SK-N-SH treated with all-trans-retinoic acid at 6 μM for 48 hours (cell line): ENCODE measurements at regions not wholly inside any gene's neighbourhood (a gene's known extent, or its start where the extent isn't known, plus 50 kb on each side); places are given as distances from the start of the nearest gene placed in this dataset.

Experiments
- ATAC-seq: fragments of 200-7000 bp; cut with Tn5 transposase; 3 replicates; pipeline ENCODE4 v1.9.1; 2020; ENCODE audit warnings: mild to moderate bottlenecking, moderate library complexity
- ARNTL ChIP-seq: fragments of 450-650 bp; formaldehyde crosslinking; IDR thresholded peaks from 2 replicates; pipeline ENCODE4 v1.5.0; 2020; ENCODE audit warnings: low read depth, mild to moderate bottlenecking, moderate library complexity, borderline replicate concordance
- BACH2 ChIP-seq: fragments of 250-450 bp; sonication (Bioruptor Pico); IDR thresholded peaks from 2 replicates; pipeline ENCODE4 v1.9.0; 2021; ENCODE audit warnings: mild to moderate bottlenecking, borderline replicate concordance
- CSDC2 ChIP-seq: fragments of 250-450 bp; sonication (Bioruptor Pico); IDR thresholded peaks from 2 replicates; pipeline ENCODE4 v1.5.0; 2020; ENCODE audit warnings: mild to moderate bottlenecking, moderate library complexity
- ESRRG ChIP-seq: fragments of 250-450 bp; sonication (Bioruptor Pico); IDR thresholded peaks from 2 replicates; pipeline ENCODE4 v1.6.1; 2021; ENCODE audit warnings: mild to moderate bottlenecking
- GLIS3 ChIP-seq: fragments of 250-450 bp; sonication (Bioruptor Pico); IDR thresholded peaks from 2 replicates; pipeline ENCODE4 v1.5.0; 2020; ENCODE audit warnings: mild to moderate bottlenecking, moderate library complexity
- ISL1 ChIP-seq: fragments of 250-450 bp; sonication (Bioruptor Pico); IDR thresholded peaks from 2 replicates; pipeline ENCODE4 v2.1.2; 2022; ENCODE audit warnings: mild to moderate bottlenecking, moderate library complexity
- OSR1 ChIP-seq: fragments of 250-450 bp; sonication (Bioruptor Pico); IDR thresholded peaks from 2 replicates; pipeline ENCODE4 v1.8.0; 2022; ENCODE audit warnings: moderate library complexity, mild to moderate bottlenecking, inconsistent platforms
- RARB ChIP-seq: fragments of 250-450 bp; sonication (Bioruptor Pico); IDR thresholded peaks from 2 replicates; pipeline ENCODE4 v1.8.0; 2021; ENCODE audit warnings: mild to moderate bottlenecking, moderate library complexity
- TCF4 ChIP-seq: fragments of 250-450 bp; sonication (Bioruptor Pico); IDR thresholded peaks from 2 replicates; pipeline ENCODE4 v1.8.0; 2021; ENCODE audit warnings: mild to moderate bottlenecking, moderate library complexity, borderline replicate concordance
- ZC3H10 ChIP-seq: fragments of 250-450 bp; sonication (Bioruptor Pico); IDR thresholded peaks from 2 replicates; pipeline ENCODE4 v1.5.1; 2021; ENCODE audit warnings: mild to moderate bottlenecking, moderate library complexity
- ZFP3 ChIP-seq: fragments of 250-450 bp; sonication (Bioruptor Pico); IDR thresholded peaks from 2 replicates; pipeline ENCODE4 v1.5.0; 2020; ENCODE audit warnings: mild to moderate bottlenecking, moderate library complexity
- ZFP30 ChIP-seq: fragments of 450-650 bp; formaldehyde crosslinking; IDR thresholded peaks from 2 replicates; pipeline ENCODE4 v1.5.0; 2022; ENCODE audit warnings: mild to moderate bottlenecking, moderate library complexity
- ZNF70 ChIP-seq: fragments of 450-650 bp; formaldehyde crosslinking; IDR thresholded peaks from 2 replicates; pipeline ENCODE4 v1.5.0; 2020; ENCODE audit warnings: mild to moderate bottlenecking, moderate library complexity
- ZNF8 ChIP-seq: fragments of 450-650 bp; formaldehyde crosslinking; IDR thresholded peaks from 2 replicates; pipeline ENCODE4 v1.5.0; 2020; ENCODE audit warnings: mild to moderate bottlenecking, moderate library complexity
- TF ChIP-seq, protein P1 (sequence below): fragments of 250-450 bp; sonication (Bioruptor Pico); IDR thresholded peaks from 2 replicates; pipeline ENCODE4 v1.5.0; 2020; ENCODE audit warnings: mild to moderate bottlenecking, moderate library complexity
- TF ChIP-seq, protein P2 (sequence below): fragments of 250-450 bp; sonication (Bioruptor Pico); IDR thresholded peaks from 2 replicates; pipeline ENCODE4 v1.5.1; 2020; ENCODE audit warnings: low read depth, mild to moderate bottlenecking, moderate library complexity
- TF ChIP-seq, protein P3 (sequence below): fragments of 250-450 bp; sonication (Bioruptor Pico); IDR thresholded peaks from 2 replicates; pipeline ENCODE4 v1.5.1; 2021; ENCODE audit warnings: mild to moderate bottlenecking, moderate library complexity
- TF ChIP-seq, protein P4 (sequence below): fragments of 250-450 bp; sonication (Bioruptor Pico); IDR thresholded peaks from 2 replicates; pipeline ENCODE4 v1.8.0; 2020; ENCODE audit warnings: mild to moderate bottlenecking, moderate library complexity, borderline replicate concordance

DNA sequence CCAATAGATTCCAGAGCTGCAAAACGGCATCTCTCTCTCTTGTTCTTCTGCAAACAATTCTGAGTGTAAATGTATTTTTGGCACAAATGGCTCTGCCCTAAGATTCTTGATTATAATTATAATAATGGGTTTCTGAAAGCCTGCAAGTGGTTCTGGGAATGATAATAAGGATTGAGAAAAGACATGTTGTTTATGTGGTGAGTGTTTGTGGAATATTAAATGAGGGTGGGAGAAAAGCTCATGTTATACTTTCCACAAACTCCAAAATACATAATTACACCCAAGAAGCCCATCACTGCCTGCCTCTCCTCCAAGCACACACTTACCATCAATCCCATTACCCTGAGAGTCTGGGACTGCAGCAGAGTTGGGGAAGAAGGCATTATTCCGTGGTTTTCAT, 460.0 kb upstream of the BRINP1 start:
- TF ChIP-seq ARNTL (CRISPR knock-in tag) = no peak
- TF ChIP-seq ISL1 = no peak
- TF ChIP-seq TCF4 = no peak
- no peak for TF ChIP-seq GLIS3 (CRISPR knock-in tag)
- TF ChIP-seq OSR1 (CRISPR knock-in tag) = no peak
- TF ChIP-seq ESRRG (CRISPR knock-in tag) = no peak
- no peak for ATAC-seq

DNA sequence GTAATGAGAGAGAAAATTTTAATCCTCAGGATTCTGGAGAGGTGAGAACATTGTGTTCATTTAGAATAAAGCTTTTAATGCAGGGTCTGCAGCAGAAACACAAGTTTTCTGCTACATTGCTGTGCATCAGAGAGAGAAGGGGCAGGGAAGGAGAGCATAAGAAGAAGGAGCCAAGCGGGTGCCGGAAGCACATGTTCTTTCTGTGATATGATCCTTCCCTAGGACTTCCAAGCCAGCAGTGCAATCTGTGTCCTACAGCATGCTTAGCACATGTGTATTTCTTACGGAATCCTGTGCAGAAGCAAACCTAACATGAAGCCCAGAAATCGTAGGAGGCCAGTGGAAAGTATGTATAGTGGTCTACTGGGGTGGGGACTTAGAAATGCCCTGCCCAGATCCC, 458.3 kb upstream of the BRINP1 start:
- no peak for ATAC-seq
- TF ChIP-seq RARB (no peak), ZC3H10 (CRISPR knock-in tag) (no peak), TCF4 (no peak), ISL1 (no peak), ESRRG (CRISPR knock-in tag) (no peak), OSR1 (CRISPR knock-in tag) (no peak), ZNF70 (no peak), ZNF8 (CRISPR knock-in tag) (no peak), ZFP30 (CRISPR knock-in tag) (no peak), BACH2 (no peak), ZFP3 (CRISPR knock-in tag) (no peak), GLIS3 (CRISPR knock-in tag) (no peak), ARNTL (CRISPR knock-in tag) (no peak)
- TF ChIP-seq, protein P1, sequence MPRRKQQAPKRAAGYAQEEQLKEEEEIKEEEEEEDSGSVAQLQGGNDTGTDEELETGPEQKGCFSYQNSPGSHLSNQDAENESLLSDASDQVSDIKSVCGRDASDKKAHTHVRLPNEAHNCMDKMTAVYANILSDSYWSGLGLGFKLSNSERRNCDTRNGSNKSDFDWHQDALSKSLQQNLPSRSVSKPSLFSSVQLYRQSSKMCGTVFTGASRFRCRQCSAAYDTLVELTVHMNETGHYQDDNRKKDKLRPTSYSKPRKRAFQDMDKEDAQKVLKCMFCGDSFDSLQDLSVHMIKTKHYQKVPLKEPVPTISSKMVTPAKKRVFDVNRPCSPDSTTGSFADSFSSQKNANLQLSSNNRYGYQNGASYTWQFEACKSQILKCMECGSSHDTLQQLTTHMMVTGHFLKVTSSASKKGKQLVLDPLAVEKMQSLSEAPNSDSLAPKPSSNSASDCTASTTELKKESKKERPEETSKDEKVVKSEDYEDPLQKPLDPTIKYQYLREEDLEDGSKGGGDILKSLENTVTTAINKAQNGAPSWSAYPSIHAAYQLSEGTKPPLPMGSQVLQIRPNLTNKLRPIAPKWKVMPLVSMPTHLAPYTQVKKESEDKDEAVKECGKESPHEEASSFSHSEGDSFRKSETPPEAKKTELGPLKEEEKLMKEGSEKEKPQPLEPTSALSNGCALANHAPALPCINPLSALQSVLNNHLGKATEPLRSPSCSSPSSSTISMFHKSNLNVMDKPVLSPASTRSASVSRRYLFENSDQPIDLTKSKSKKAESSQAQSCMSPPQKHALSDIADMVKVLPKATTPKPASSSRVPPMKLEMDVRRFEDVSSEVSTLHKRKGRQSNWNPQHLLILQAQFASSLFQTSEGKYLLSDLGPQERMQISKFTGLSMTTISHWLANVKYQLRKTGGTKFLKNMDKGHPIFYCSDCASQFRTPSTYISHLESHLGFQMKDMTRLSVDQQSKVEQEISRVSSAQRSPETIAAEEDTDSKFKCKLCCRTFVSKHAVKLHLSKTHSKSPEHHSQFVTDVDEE = no peak
- TF ChIP-seq, protein P2, sequence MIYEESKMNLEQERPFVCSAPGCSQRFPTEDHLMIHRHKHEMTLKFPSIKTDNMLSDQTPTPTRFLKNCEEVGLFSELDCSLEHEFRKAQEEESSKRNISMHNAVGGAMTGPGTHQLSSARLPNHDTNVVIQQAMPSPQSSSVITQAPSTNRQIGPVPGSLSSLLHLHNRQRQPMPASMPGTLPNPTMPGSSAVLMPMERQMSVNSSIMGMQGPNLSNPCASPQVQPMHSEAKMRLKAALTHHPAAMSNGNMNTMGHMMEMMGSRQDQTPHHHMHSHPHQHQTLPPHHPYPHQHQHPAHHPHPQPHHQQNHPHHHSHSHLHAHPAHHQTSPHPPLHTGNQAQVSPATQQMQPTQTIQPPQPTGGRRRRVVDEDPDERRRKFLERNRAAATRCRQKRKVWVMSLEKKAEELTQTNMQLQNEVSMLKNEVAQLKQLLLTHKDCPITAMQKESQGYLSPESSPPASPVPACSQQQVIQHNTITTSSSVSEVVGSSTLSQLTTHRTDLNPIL = no peak
- TF ChIP-seq, protein P3, sequence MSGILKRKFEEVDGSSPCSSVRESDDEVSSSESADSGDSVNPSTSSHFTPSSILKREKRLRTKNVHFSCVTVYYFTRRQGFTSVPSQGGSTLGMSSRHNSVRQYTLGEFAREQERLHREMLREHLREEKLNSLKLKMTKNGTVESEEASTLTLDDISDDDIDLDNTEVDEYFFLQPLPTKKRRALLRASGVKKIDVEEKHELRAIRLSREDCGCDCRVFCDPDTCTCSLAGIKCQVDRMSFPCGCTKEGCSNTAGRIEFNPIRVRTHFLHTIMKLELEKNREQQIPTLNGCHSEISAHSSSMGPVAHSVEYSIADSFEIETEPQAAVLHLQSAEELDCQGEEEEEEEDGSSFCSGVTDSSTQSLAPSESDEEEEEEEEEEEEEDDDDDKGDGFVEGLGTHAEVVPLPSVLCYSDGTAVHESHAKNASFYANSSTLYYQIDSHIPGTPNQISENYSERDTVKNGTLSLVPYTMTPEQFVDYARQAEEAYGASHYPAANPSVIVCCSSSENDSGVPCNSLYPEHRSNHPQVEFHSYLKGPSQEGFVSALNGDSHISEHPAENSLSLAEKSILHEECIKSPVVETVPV (CRISPR knock-in tag) = no peak

DNA sequence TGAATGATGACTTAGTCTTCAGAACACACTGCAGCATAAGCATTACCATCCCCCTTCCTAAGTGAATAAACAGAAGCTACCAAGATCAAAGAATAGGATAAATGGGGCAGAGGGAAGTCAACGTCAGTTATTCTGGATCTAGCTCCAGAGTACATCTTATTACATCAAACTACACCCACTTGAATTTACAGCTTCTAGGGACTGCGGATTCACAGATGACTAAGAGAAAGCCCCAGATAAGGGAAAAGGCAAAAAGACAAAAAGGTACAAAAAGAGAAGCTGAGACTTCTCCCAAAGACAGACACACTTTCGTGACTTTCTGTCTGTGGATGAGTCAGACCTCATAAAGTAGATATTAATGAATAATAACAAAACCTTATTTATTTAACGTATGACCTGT, 457.9 kb upstream of the BRINP1 start:
- ATAC-seq = no peak
- TF ChIP-seq CSDC2 (CRISPR knock-in tag) = no peak

DNA sequence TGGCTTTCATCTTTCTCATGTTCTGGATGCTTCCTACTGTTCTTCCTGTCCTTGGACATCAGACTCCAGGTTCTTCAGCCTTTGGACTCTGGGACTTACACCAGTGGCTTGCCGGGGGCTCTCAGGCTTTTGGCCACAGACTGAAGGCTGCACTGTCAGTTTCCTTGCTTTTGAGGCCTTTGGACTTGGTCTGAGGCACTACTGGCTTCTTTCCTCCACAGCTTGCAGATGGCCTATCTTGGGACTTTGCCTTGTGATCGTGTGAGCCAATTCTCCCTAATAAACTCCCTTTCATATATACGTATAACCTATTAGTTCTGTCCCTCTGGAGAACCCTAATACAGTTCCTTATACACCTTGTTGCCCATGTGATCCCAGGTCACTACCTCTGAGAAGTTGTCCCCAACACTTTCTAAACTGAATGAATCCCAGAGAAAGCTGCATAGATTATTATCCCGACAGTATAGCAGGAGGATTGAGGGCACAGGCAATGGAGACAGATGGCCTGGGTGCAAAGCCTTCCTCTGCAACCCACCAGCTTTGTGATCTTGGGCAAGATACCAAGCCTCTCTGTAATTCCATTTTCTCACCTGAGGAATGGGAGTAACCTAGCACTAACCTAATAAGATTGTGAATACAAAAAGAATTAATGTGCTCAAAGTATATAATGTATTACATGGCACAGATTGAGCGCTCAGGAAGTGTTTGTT, 449.6 kb upstream of the BRINP1 start:
- no peak for ATAC-seq
- TF ChIP-seq, protein P4, sequence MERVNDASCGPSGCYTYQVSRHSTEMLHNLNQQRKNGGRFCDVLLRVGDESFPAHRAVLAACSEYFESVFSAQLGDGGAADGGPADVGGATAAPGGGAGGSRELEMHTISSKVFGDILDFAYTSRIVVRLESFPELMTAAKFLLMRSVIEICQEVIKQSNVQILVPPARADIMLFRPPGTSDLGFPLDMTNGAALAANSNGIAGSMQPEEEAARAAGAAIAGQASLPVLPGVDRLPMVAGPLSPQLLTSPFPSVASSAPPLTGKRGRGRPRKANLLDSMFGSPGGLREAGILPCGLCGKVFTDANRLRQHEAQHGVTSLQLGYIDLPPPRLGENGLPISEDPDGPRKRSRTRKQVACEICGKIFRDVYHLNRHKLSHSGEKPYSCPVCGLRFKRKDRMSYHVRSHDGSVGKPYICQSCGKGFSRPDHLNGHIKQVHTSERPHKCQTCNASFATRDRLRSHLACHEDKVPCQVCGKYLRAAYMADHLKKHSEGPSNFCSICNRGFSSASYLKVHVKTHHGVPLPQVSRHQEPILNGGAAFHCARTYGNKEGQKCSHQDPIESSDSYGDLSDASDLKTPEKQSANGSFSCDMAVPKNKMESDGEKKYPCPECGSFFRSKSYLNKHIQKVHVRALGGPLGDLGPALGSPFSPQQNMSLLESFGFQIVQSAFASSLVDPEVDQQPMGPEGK (CRISPR knock-in tag) = no peak
- TF ChIP-seq, protein P3 (CRISPR knock-in tag) = no peak
- no peak for TF ChIP-seq ZFP30 (CRISPR knock-in tag)
